GM21717 (cell line): ENCODE measurements at regions not wholly inside any gene's neighbourhood (a gene's known extent, or its start where the extent isn't known, plus 50 kb on each side); places are given as distances from the start of the nearest gene placed in this dataset.

Experiments
- ATAC-seq: cut with Tn5 transposase; IDR thresholded peaks from one replicate; pipeline ENCODE4 v1.9.1; 2021; ENCODE audit warnings: mild to moderate bottlenecking, moderate library complexity; ENCODE audit not compliant: unreplicated experiment

DNA sequence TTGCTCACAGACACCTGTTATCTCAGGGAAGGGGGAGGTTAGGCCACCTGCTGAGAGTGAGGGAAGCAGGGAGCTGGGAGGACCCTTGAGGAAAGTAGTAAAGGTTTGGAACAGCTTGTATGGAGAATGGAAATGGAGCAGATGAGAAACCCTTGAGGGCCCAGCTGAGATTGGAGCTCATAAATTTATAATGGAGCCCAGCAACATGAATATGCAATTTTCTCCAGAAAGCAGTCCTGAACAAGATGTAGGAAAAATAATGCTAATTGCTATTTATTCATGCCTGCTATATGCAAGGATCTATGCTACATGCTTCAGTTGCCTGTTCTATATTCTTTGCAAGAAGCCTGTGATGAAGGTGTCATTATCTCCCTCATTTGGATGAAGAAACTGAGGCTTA lies 67.5 kb upstream of the LEF1 start:
- no peak for ATAC-seq

DNA sequence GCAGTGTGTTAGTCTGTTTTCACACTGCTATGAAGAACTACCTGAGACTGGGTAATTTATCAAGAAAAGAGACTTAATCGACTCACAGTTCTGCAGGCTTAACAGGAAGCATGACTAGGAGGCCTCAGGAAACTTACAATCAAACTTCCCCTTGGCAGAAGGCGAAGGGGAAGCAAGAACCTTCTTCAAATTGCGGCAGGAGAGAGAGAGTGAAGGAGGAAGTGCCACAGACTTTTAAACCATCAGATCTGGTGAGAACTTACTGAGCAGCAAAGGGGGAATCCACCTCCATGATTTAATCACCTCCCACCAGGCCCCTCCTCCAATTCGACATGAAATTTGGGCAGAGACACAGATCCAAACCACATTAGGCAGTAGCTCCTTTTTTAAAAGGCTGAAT lies 59.2 kb upstream of the LEF1 start:
- ATAC-seq = no peak

GRCh38 chr4:108224611-108225053 lies 55.9 kb upstream of the LEF1 start:
- ATAC-seq = no peak

GRCh38 chr4:108223313-108223712 lies 54.6 kb upstream of the LEF1 start:
- no peak for ATAC-seq

GRCh38 chr4:108219998-108220397 lies 51.3 kb upstream of the LEF1 start:
- ATAC-seq = no peak
